Bronchial epithelial cell (primary cell): ENCODE measurements at regions not wholly inside any gene's neighbourhood (a gene's known extent, or its start where the extent isn't known, plus 50 kb on each side); places are given as distances from the start of the nearest gene placed in this dataset.

Experiments used
- DNase-seq: peaks from one replicate; pipeline ENCODE4 v3.0.0-alpha.2; 2010; ENCODE audit warnings: low read depth
- FAIRE-seq: peaks from 2 replicates; lab custom pipeline; 2011; peaks lifted over from hg19 to GRCh38; lab: Jason Lieb, UNC
- H3K27me3 ChIP-seq: 2 replicates; pipeline ENCODE4 v1.5.1; 2011; ENCODE audit warnings: low read length; ENCODE audit not compliant: control insufficient read depth, insufficient read depth
- H3K36me3 ChIP-seq: 2 replicates; pipeline ENCODE4 v1.5.1; 2011; ENCODE audit warnings: low read length; ENCODE audit not compliant: control insufficient read depth, insufficient read depth
- H3K4me3 ChIP-seq: 2 replicates; pipeline ENCODE4 v1.5.1; 2011; ENCODE audit warnings: mild to moderate bottlenecking, low read depth, low read length, control low read depth
- CTCF ChIP-seq: IDR thresholded peaks from 2 replicates; pipeline ENCODE4 v1.5.1; 2011; ENCODE audit warnings: mild to moderate bottlenecking, moderate library complexity, low read length, control low read depth, inconsistent platforms; ENCODE audit not compliant: insufficient read depth, severe bottlenecking

- Histone ChIP-seq H3K4me3 (no peak overlapping the region), H3K36me3 (no peaks in the 10 kb centered on the region), H3K27me3 (no peaks in the 10 kb centered on the region)
- no peak for DNase-seq
- TF ChIP-seq CTCF = no peak
- FAIRE-seq = no peak
Observed at GRCh38 chr22:22751043-22751603, 106.7 kb downstream of the GGTLC2 start.

- no peaks in the 10 kb centered on the region for H3K27me3 ChIP-seq
- FAIRE-seq = no peak
Observed at GRCh38 chr22:22752199-22752555, 107.8 kb downstream of the GGTLC2 start.

GRCh38 chr22:22752556-22753477 lies 108.4 kb downstream of the GGTLC2 start:
- Histone ChIP-seq H3K4me3 (no peak overlapping the region), H3K36me3 (no peaks in the 10 kb centered on the region), H3K27me3 (no peaks in the 10 kb centered on the region)
- DNase-seq (peak; percentile 52), FAIRE-seq (peak; percentile 75)
- TF ChIP-seq CTCF = no peak

More at GRCh38 chr22:22752199-22752555, 107.8 kb downstream of the GGTLC2 start:
- no peaks in the 10 kb centered on the region for H3K36me3 ChIP-seq
- TF ChIP-seq CTCF = no peak
- no peak overlapping the region for H3K4me3 ChIP-seq
- no peak for DNase-seq

GRCh38 chr22:22753526-22754267 lies 109.3 kb downstream of the GGTLC2 start:
- TF ChIP-seq CTCF = peak; percentile 78
- FAIRE-seq (no peak), DNase-seq (peak; percentile 35)
- no peaks in the 10 kb centered on the region for H3K36me3 ChIP-seq
- H3K4me3 ChIP-seq = no peak overlapping the region
- H3K27me3 ChIP-seq = no peaks in the 10 kb centered on the region

- H3K36me3 ChIP-seq = no peaks in the 10 kb centered on the region
- TF ChIP-seq CTCF = no peak
- FAIRE-seq = peak; percentile 28
- no peaks in the 10 kb centered on the region for H3K27me3 ChIP-seq
- DNase-seq = no peak
- no peak overlapping the region for H3K4me3 ChIP-seq
Observed at GRCh38 chr22:22754268-22754657, 109.8 kb downstream of the GGTLC2 start.
